CD4-positive, alpha-beta T cell treated with Interleukin-1 beta for 1 hour (primary cell): ENCODE measurements at regions not wholly inside any gene's neighbourhood (a gene's known extent, or its start where the extent isn't known, plus 50 kb on each side); places are given as distances from the start of the nearest gene placed in this dataset.
"Not testable (repeated sequence)": the region's sequence is repeated elsewhere in the genome, so short reads cannot be mapped to it uniquely, and the experiment has no call there.

Source experiments
- DNase-seq, 2 donors: peaks; one replicate each; pipeline ENCODE4 v3.0.0-alpha.2; 2020 to 2022

DNA sequence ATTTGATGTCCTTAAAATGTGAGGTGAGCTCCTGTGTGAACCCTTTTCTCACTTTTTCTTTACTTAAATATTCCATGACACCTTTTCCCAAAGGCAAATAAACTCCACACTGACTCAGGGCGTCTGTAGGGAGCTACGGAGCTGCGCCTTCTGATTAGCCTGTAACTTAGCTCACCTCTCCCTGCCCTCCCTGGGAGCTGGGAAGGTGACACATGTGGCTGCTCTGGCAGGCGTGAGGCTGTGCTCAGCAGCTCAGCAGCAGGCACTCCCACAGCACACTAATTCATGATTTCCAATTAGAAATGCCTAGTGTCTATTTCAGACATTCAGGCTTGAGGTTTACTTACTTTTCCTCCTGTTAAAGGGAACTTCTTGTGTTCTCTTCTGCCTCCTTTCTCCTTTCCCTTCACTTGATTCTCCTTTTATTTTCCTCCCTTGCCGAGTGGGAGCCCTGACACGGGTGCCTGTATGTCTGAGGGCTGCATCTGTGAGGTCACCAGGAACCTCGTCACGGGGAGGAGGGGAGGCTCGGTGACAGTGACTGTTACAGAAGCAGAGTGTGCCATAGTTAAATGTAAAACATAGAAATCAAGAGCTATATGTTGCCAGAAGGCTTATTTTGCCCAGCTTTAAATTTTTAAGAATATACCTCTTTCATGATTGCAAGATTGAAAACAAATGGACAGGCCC is 437.1 kb downstream of the DCDC2C start:
- DNase-seq: no peak

DNA sequence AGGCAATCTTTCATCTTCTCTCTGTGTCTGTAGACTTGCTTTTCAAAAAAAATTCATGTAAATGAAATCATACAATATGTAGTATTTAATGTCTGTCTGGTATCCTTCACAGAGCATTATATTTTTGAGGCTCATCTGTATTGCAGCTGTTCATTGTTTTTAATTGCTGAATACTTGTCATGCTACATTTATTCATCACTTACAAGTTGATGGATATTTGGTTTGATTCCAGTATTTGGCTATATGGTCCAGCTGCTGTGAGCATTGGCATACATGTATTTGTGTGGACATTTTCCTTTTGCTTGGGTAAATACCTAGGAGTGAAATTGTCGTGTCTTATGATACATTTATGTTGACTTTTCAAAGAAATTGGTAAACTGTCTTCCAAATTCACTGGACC is 441.4 kb downstream of the DCDC2C start:
- DNase-seq: no peak

GRCh38 chr2:4151521-4151920 is 448.1 kb downstream of the DCDC2C start:
- DNase-seq: no peak

GRCh38 chr2:4152051-4152450 is 448.7 kb downstream of the DCDC2C start:
- DNase-seq: no peak

DNA sequence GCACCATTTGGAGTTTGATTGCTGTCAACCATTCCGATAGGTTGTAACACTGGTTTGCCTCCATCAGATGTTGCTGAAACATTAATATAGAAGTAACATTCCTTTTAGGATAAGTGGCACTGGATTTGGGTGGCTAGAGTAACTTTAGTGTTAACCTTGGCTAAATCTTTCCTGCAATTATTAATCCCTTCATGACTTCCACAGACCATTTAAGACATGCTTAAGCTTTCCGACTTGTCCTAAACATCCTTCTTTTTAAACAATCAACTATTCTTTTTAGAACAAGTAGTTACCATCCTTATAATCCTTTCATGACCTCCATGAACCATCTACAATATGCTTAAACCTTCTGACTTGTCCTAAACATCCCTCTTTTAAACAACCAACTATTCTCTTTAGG is 465.5 kb downstream of the DCDC2C start:
- DNase-seq: no peak

DNA sequence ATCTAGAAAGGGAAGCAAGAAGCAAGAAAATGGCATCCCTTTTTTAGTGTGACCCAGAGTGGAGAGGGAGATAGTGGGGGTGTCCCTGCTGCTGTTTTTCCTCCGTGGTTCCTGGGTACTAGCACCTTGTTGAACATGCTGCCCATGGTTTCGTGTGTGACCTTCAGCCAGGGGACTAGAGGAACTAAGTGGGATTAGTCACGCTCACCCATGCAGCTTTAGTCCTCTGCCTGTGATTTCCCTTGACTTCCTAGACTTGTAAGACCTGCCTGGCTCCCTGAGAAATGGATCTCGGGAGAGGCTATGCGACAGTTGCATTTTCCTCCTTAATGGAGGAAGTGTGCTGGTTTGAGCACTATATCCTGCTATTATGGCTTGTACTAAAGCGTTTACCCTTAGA is 471.4 kb downstream of the DCDC2C start:
- DNase-seq: no peak

DNA sequence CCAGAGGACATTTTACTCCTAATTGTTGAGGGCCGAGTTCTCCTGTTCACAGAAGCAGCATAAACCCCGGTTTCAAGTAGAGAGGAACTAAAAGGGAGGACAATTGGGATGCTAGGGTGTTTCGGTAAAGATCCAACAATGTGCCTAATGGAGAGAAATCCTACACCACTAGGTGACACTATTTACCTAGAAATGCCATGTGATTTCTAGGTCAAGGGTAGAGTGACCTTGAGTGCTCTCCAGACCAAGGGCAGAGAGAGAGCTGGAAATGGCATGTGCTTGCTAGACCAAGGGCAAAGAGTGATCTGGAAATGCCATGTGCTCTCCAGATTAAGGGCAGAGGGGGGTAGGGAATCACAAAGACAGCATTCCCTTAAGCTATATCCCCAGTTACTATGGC is 472.0 kb downstream of the DCDC2C start:
- no peak for DNase-seq

DNA sequence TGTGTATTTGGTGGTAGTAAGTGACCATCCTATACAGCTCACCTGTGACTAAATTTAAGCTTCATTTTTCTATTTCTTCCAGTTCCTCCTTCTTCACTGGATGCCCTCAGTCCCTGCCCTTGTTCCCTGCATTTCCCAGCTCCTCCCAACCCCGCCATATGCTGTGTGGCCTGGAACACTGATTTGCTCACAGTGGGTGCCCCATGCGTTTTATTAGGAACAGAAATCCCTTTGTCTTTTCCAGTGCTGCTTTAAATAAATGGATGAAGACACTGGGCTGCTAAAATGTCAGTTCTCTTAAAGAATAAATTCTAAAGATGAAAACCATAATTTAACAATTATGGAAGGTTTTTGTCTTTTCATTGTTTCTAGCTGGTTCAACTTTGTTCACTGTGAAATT is 477.3 kb downstream of the DCDC2C start:
- no peak for DNase-seq

DNA sequence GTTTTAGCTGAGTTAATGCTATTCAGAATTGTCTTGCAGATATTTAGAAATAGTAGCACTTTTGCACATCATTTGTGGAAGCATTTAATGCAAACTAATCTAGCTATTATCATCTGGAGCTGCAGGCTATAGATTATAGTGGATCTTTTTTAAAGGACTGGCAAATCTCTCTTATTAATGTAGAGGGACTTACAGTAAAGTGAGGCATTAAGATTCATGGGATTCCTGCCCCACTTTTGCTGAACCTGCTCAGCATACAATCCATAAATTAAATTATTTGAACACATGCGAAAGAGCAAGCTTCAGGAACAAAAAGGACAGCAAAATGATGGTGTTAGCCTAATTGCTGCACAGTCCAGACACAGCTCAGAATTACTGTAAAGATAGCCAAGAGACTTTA is 477.7 kb downstream of the DCDC2C start:
- no peak for DNase-seq

GRCh38 chr2:4188561-4188960 is 485.2 kb downstream of the DCDC2C start:
- DNase-seq: no peak

DNA sequence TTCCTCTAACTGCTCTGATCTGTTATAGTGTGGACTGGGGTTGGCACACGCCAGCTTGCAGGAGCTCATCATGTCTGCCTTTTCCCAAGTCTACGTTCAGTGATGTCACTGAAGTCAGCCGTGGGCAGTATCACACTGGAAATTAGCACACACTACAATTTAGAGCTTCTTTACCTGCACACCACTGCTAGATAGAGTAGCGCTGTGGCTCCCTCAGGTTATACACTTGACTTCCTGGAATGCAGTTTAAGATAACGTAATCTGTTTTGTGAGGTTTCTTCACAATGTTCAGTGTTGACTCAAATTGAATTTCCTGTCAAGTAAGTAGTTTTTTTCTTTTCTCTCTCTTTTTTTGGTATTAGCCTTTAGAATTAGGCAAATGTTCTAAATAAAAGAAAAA is 487.2 kb downstream of the DCDC2C start:
- DNase-seq: no peak

GRCh38 chr2:4192119-4192518 is 488.7 kb downstream of the DCDC2C start:
- no peak for DNase-seq

DNA sequence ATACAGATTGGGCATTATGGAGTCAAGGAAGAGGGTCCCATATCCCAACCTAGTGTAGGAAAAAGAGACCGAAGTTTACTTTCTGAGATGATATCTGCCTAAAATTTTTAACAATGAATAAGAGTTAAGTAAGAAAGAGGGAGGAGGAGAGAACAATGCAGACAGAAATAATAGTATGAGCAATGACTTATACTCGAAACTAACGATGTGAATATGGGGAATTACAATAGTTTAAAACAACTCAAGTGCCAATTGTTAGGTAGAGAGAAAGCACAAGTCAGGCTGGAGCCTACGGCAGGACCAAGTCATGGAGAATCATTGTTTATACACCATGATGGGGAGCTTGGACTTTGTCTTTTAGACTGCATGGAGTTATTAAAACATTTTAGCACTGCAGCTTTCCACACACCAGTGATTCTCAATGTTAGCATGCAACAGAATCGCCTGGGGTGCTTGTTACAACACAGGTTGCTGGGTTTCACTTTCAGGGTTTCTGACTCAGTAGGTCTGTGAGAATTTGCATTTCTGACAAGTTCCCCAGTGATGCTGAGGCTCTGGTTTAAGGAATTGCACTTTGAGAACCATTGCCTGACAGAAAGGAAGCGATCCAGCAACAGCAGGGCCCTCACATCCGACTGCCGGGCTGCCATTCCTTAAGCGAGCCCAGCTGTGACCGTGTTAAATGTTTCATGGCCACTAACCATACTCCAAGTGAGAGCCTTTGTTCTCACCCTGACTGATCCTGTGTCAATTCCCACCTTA is 511.2 kb downstream of the DCDC2C start:
- no peak for DNase-seq

DNA sequence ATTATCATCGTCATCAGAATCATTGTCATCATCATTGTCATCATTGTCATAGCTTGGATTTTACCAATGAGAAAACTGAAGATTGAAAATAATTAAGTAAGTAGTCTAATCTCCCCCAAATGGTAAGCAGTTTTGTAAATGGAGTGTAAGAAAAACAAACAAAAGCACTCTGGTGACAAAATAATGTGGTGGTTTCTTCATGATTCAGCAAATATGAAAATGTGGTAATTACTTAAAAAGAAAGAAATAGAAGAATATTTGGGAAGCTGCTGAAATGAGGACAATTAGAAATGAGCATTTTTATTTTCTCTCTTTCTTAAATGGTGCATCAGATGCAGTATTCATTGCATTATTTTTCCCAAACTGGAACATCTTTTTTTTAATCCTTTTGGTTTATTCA is 514.4 kb downstream of the DCDC2C start:
- no peak for DNase-seq

GRCh38 chr2:4219101-4219500 is 515.7 kb downstream of the DCDC2C start:
- no peak for DNase-seq

DNA sequence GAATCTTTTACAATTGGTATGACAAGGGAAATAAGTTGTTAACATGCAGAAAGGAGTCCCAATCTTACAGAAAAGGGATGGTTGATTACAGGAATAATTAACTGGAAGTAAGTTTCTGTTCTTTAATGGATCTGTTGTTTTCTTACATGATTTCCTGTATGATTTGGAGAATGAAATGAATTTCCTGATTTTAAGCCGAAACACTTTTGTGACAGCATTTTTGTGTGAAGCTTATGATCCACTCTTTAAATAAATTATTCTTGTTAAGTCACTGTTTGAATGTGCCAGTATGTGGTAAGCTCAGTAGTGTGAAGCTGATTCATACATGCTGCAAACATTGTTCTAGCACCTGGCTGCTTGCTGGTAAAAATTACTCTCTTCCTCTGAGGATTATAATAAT is 516.2 kb downstream of the DCDC2C start:
- DNase-seq: no peak

GRCh38 chr2:4221434-4221833 is 518.1 kb downstream of the DCDC2C start:
- no peak for DNase-seq

DNA sequence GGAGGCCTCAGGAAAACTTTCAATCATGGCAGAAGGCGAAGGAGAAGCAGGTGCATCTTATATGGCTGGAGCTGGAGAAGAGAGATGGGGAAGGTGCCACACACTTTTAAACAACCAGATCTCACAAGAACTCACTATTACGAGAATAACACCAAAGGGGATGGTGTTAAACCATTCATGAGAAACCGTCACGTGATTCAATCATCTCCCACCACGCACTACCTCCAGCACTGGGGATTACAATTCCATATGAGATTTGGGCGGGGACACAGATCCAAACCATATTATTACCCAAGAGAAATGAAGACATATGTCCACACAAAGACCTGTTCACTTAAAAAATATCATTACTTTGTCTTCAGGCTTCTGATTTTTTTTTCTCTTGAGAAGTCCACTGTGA is 518.5 kb downstream of the DCDC2C start:
- no peak for DNase-seq

- DNase-seq: not testable (repeated sequence)
Measured at GRCh38 chr2:4244422-4244821, 541.0 kb downstream of the DCDC2C start.

GRCh38 chr2:4246364-4247131 is 543.2 kb downstream of the DCDC2C start:
- DNase-seq: no peak

DNA sequence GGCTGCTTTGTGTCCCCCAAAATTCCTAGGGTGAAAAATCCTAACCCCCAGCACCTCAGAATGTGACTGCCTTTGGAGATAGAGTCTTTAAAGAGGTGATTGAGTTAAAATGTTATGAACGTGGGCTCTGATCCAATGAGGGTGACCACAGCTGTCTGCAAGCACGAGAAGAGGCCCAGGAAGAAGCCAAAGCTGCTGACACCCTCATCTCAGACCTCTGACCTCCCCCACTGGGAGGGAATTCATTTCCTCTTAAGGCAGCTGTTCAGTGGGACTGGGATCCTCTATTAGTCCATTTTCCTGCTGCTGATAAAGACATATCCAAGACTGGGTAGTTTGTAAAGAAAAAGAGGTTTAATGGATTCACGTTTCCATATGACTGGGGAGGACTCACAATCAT is 544.4 kb downstream of the DCDC2C start:
- DNase-seq: no peak

GRCh38 chr2:4255491-4255890 is 552.1 kb downstream of the DCDC2C start:
- DNase-seq: no peak

DNA sequence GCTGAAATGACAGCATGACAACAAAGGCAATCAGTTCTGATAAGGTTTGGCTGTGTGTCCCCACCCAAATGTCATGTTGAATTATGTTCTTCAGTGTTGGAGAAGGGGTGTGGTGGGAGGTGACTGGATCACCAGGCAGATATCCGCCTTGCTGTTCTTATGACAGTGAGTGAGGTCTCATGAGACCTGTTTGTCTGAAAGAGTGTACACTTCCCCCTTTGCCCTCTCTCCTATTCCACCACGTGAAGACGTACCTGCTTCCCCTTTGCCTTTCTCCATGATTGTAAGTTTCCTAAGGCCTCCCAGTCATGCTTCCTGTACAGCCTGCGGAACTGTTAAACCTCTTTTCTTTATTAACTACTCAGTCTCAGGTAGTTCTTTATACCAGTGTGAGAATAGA is 553.0 kb downstream of the DCDC2C start:
- no peak for DNase-seq

DNA sequence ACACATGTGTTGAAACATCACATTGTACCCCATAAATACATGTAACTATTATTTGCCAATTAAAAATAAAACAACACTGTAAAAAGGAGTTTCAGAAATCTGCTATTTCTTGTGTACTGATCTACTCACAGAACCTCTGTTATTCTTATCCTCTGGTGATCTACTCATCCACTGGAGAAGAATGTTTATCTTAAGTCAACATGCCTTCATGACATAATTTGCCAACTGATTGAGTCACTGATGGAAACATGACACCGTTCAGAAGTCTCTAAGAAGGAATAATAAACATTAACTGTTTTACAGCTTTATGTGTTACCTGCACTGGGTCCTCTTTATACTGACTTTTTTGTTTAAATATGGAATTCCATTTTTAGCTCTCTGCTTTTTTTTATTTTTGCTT is 555.2 kb downstream of the DCDC2C start:
- no peak for DNase-seq
